ENCODE measurements at regions not wholly inside any gene's neighbourhood (a gene's known extent, or its start where the extent isn't known, plus 50 kb on each side); places are given as distances from the start of the nearest gene placed in this dataset.

GRCh38 chr11:107215010-107215409 is 196.7 kb upstream of the GUCY1A2 start:
- no peaks in the 10 kb centered on the region for H3K4me1 ChIP-seq (ENCODE audit: control insufficient read depth in 3 of 3, insufficient read depth in 2 of 3, low read depth in 1 of 3, low read length in 2 of 3)
- 26 to 40% (median 34%) methylated on average over 2 of the region's 2 CpGs for WGBS, 3 donors
- H3K27ac ChIP-seq (ENCODE audit: low read depth in 1 of 3, low read length in 2 of 3): no peak overlapping the region
- no peaks in the 10 kb centered on the region for H3K27me3 ChIP-seq (ENCODE audit: control insufficient read depth in 3 of 3, insufficient read depth in 3 of 3, low read length in 3 of 3)
- H3K36me3 ChIP-seq (ENCODE audit: control insufficient read depth in 3 of 3, insufficient read depth in 2 of 3, low read depth in 1 of 3, low read length in 3 of 3): no peaks in the 10 kb centered on the region
- H3K4me3 ChIP-seq (ENCODE audit: low read depth in 1 of 3, low read length in 3 of 3): no peak overlapping the region
- DNase-seq (no peak), FAIRE-seq (no peak)
- H3K9me3 ChIP-seq (ENCODE audit: control insufficient read depth in 2 of 2, insufficient read depth in 1 of 2, low read depth in 1 of 2, low read length in 1 of 2): no peaks in the 10 kb centered on the region

GRCh38 chr11:107203656-107204055 is 185.4 kb upstream of the GUCY1A2 start:
- Histone ChIP-seq H3K27me3 (ENCODE audit: control insufficient read depth in 3 of 3, insufficient read depth in 3 of 3, low read length in 3 of 3) (no peaks in the 10 kb centered on the region), H3K4me3 (ENCODE audit: low read depth in 1 of 3, low read length in 3 of 3) (no peak overlapping the region), H3K4me1 (ENCODE audit: control insufficient read depth in 3 of 3, insufficient read depth in 2 of 3, low read depth in 1 of 3, low read length in 2 of 3) (no peaks in the 10 kb centered on the region), H3K9me3 (ENCODE audit: control insufficient read depth in 2 of 2, insufficient read depth in 1 of 2, low read depth in 1 of 2, low read length in 1 of 2) (peaks cover 0 to 6% of the 10 kb centered on the region in 2 donors), H3K27ac (ENCODE audit: low read depth in 1 of 3, low read length in 2 of 3) (no peak overlapping the region), H3K36me3 (ENCODE audit: control insufficient read depth in 3 of 3, insufficient read depth in 2 of 3, low read depth in 1 of 3, low read length in 3 of 3) (no peaks in the 10 kb centered on the region)
- 10 to 37% (median 11%) methylated on average over 1 of the region's 1 CpG for WGBS, 3 donors
- DNase-seq: peak in 1 of 2 donors; percentile 60
- no peak for FAIRE-seq

- Histone ChIP-seq H3K9me3 (ENCODE audit: control insufficient read depth in 2 of 2, insufficient read depth in 1 of 2, low read depth in 1 of 2, low read length in 1 of 2) (peaks cover 0 to 6% of the 10 kb centered on the region in 2 donors), H3K4me1 (ENCODE audit: control insufficient read depth in 3 of 3, insufficient read depth in 2 of 3, low read depth in 1 of 3, low read length in 2 of 3) (no peaks in the 10 kb centered on the region), H3K27ac (ENCODE audit: low read depth in 1 of 3, low read length in 2 of 3) (no peak overlapping the region), H3K36me3 (ENCODE audit: control insufficient read depth in 3 of 3, insufficient read depth in 2 of 3, low read depth in 1 of 3, low read length in 3 of 3) (no peaks in the 10 kb centered on the region), H3K4me3 (ENCODE audit: low read depth in 1 of 3, low read length in 3 of 3) (no peak overlapping the region), H3K27me3 (ENCODE audit: control insufficient read depth in 3 of 3, insufficient read depth in 3 of 3, low read length in 3 of 3) (no peaks in the 10 kb centered on the region)
- DNase-seq (no peak), FAIRE-seq (no peak)
- WGBS, 3 donors: 50 to 56% (median 53%) methylated on average over 3 of the region's 3 CpGs
These were observed 184.0 kb upstream of the GUCY1A2 start for GRCh38 chr11:107202241-107202640.

GRCh38 chr11:107198490-107199007 is 180.3 kb upstream of the GUCY1A2 start:
- Histone ChIP-seq H3K4me1 (ENCODE audit: control insufficient read depth in 3 of 3, insufficient read depth in 2 of 3, low read depth in 1 of 3, low read length in 2 of 3) (no peaks in the 10 kb centered on the region), H3K4me3 (ENCODE audit: low read depth in 1 of 3, low read length in 3 of 3) (no peak overlapping the region), H3K9me3 (ENCODE audit: control insufficient read depth in 2 of 2, insufficient read depth in 1 of 2, low read depth in 1 of 2, low read length in 1 of 2) (no peaks in the 10 kb centered on the region), H3K36me3 (ENCODE audit: control insufficient read depth in 3 of 3, insufficient read depth in 2 of 3, low read depth in 1 of 3, low read length in 3 of 3) (no peaks in the 10 kb centered on the region), H3K27me3 (ENCODE audit: control insufficient read depth in 3 of 3, insufficient read depth in 3 of 3, low read length in 3 of 3) (no peaks in the 10 kb centered on the region), H3K27ac (ENCODE audit: low read depth in 1 of 3, low read length in 2 of 3) (no peak overlapping the region)
- no peak for FAIRE-seq
- no peak for DNase-seq
- WGBS, 3 donors: 82 to 83% (median 82%) methylated on average over 1 of the region's 1 CpG

- peaks cover 0 to 2% of the 10 kb centered on the region in 2 donors for H3K9me3 ChIP-seq (ENCODE audit: control insufficient read depth in 2 of 2, insufficient read depth in 1 of 2, low read depth in 1 of 2, low read length in 1 of 2)
- FAIRE-seq: no peak
- 59 to 71% (median 60%) methylated on average over 2 of the region's 2 CpGs for WGBS, 3 donors
- H3K27me3 ChIP-seq (ENCODE audit: control insufficient read depth in 3 of 3, insufficient read depth in 3 of 3, low read length in 3 of 3): no peaks in the 10 kb centered on the region
- H3K27ac ChIP-seq (ENCODE audit: low read depth in 1 of 3, low read length in 2 of 3): no peak overlapping the region
- no peak for DNase-seq
- no peaks in the 10 kb centered on the region for H3K4me1 ChIP-seq (ENCODE audit: control insufficient read depth in 3 of 3, insufficient read depth in 2 of 3, low read depth in 1 of 3, low read length in 2 of 3)
- no peaks in the 10 kb centered on the region for H3K36me3 ChIP-seq (ENCODE audit: control insufficient read depth in 3 of 3, insufficient read depth in 2 of 3, low read depth in 1 of 3, low read length in 3 of 3)
- H3K4me3 ChIP-seq (ENCODE audit: low read depth in 1 of 3, low read length in 3 of 3): no peak overlapping the region
These were observed 179.7 kb upstream of the GUCY1A2 start for GRCh38 chr11:107197932-107198331.

- peaks cover 0 to 3% of the 10 kb centered on the region in 2 donors for H3K9me3 ChIP-seq (ENCODE audit: control insufficient read depth in 2 of 2, insufficient read depth in 1 of 2, low read depth in 1 of 2, low read length in 1 of 2)
- H3K27me3 ChIP-seq (ENCODE audit: control insufficient read depth in 3 of 3, insufficient read depth in 3 of 3, low read length in 3 of 3): no peaks in the 10 kb centered on the region
- no peak overlapping the region for H3K4me3 ChIP-seq (ENCODE audit: low read depth in 1 of 3, low read length in 3 of 3)
- no peaks in the 10 kb centered on the region for H3K4me1 ChIP-seq (ENCODE audit: control insufficient read depth in 3 of 3, insufficient read depth in 2 of 3, low read depth in 1 of 3, low read length in 2 of 3)
- H3K36me3 ChIP-seq (ENCODE audit: control insufficient read depth in 3 of 3, insufficient read depth in 2 of 3, low read depth in 1 of 3, low read length in 3 of 3): no peaks in the 10 kb centered on the region
- H3K27ac ChIP-seq (ENCODE audit: low read depth in 1 of 3, low read length in 2 of 3): no peak overlapping the region
- WGBS, 3 donors: 74 to 78% (median 78%) methylated on average over 1 of the region's 1 CpG
- no peak for FAIRE-seq
- DNase-seq: peak in 1 of 2 donors; percentile 11
These were observed 178.5 kb upstream of the GUCY1A2 start for GRCh38 chr11:107196732-107197131.

- no peaks in the 10 kb centered on the region for H3K9me3 ChIP-seq (ENCODE audit: control insufficient read depth in 2 of 2, insufficient read depth in 1 of 2, low read depth in 1 of 2, low read length in 1 of 2)
- no peak overlapping the region for H3K4me3 ChIP-seq (ENCODE audit: low read depth in 1 of 3, low read length in 3 of 3)
- no peak for FAIRE-seq
- no peak overlapping the region for H3K27ac ChIP-seq (ENCODE audit: low read depth in 1 of 3, low read length in 2 of 3)
- DNase-seq: no peak
- no peaks in the 10 kb centered on the region for H3K27me3 ChIP-seq (ENCODE audit: control insufficient read depth in 3 of 3, insufficient read depth in 3 of 3, low read length in 3 of 3)
- H3K36me3 ChIP-seq (ENCODE audit: control insufficient read depth in 3 of 3, insufficient read depth in 2 of 3, low read depth in 1 of 3, low read length in 3 of 3): no peaks in the 10 kb centered on the region
- no peaks in the 10 kb centered on the region for H3K4me1 ChIP-seq (ENCODE audit: control insufficient read depth in 3 of 3, insufficient read depth in 2 of 3, low read depth in 1 of 3, low read length in 2 of 3)
These were observed 166.7 kb upstream of the GUCY1A2 start for GRCh38 chr11:107184986-107185385.

- 73 to 84% (median 78%) methylated on average over 2 of the region's 2 CpGs for WGBS, 3 donors
- Histone ChIP-seq H3K27me3 (ENCODE audit: control insufficient read depth in 3 of 3, insufficient read depth in 3 of 3, low read length in 3 of 3) (no peaks in the 10 kb centered on the region), H3K36me3 (ENCODE audit: control insufficient read depth in 3 of 3, insufficient read depth in 2 of 3, low read depth in 1 of 3, low read length in 3 of 3) (no peaks in the 10 kb centered on the region), H3K4me1 (ENCODE audit: control insufficient read depth in 3 of 3, insufficient read depth in 2 of 3, low read depth in 1 of 3, low read length in 2 of 3) (no peaks in the 10 kb centered on the region), H3K9me3 (ENCODE audit: control insufficient read depth in 2 of 2, insufficient read depth in 1 of 2, low read depth in 1 of 2, low read length in 1 of 2) (no peaks in the 10 kb centered on the region), H3K4me3 (ENCODE audit: low read depth in 1 of 3, low read length in 3 of 3) (no peak overlapping the region), H3K27ac (ENCODE audit: low read depth in 1 of 3, low read length in 2 of 3) (no peak overlapping the region)
- DNase-seq: no peak
- FAIRE-seq: no peak
These were observed 165.7 kb upstream of the GUCY1A2 start for GRCh38 chr11:107183953-107184352.

GRCh38 chr11:107182978-107183377 is 164.7 kb upstream of the GUCY1A2 start:
- Histone ChIP-seq H3K27ac (ENCODE audit: low read depth in 1 of 3, low read length in 2 of 3) (no peak overlapping the region), H3K36me3 (ENCODE audit: control insufficient read depth in 3 of 3, insufficient read depth in 2 of 3, low read depth in 1 of 3, low read length in 3 of 3) (no peaks in the 10 kb centered on the region)
- no peak for FAIRE-seq

More at GRCh38 chr11:107182978-107183377, 164.7 kb upstream of the GUCY1A2 start:
- Histone ChIP-seq H3K4me3 (ENCODE audit: low read depth in 1 of 3, low read length in 3 of 3) (no peak overlapping the region), H3K4me1 (ENCODE audit: control insufficient read depth in 3 of 3, insufficient read depth in 2 of 3, low read depth in 1 of 3, low read length in 2 of 3) (no peaks in the 10 kb centered on the region), H3K9me3 (ENCODE audit: control insufficient read depth in 2 of 2, insufficient read depth in 1 of 2, low read depth in 1 of 2, low read length in 1 of 2) (no peaks in the 10 kb centered on the region), H3K27me3 (ENCODE audit: control insufficient read depth in 3 of 3, insufficient read depth in 3 of 3, low read length in 3 of 3) (no peaks in the 10 kb centered on the region)
- DNase-seq: no peak
